NCI-H2196 (cell line): ENCODE measurements at regions not wholly inside any gene's neighbourhood (a gene's known extent, or its start where the extent isn't known, plus 50 kb on each side); places are given as distances from the start of the nearest gene placed in this dataset.

Experiments
- DNase-seq: peaks from one replicate; lab custom pipeline; 2025; ENCODE audit not compliant: unreplicated experiment; lab: John Stamatoyannopoulos, UW

GRCh38 chr21:26784974-26785373, 60.2 kb downstream of the ADAMTS1 start:
- DNase-seq: no peak

DNA sequence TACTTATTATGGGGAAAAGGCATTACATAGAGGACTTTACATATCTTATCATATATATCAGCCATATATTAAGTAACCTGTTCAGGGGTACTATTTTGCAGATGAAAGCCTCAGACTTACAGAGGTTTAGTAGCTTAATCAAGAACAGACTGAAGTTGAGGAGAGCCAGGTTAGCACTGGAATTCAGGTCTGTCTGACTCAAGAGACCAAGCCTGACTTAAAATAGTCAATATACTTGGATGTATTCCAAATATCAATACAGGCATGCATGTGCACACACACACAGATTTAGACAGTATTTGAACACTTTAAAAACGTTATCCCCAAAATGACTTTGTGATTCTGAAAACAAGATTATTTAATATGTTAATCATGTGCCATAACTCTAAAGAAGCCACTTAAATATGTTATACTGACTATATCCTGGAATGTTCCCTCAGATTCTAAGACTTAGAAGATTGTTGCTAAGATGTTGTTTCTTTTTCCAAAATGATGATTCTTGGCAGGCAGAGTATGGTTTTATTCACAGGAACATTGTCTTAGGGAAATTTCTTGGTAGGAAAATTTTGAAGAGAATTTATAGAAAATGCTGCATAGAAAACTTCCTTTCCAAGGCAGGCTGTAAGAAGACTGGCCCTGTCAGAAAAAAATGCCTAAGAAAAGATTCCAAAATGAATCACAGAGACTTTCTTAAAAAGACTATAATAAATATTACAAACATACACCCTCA, 61.6 kb downstream of the ADAMTS1 start:
- DNase-seq: no peak

DNA sequence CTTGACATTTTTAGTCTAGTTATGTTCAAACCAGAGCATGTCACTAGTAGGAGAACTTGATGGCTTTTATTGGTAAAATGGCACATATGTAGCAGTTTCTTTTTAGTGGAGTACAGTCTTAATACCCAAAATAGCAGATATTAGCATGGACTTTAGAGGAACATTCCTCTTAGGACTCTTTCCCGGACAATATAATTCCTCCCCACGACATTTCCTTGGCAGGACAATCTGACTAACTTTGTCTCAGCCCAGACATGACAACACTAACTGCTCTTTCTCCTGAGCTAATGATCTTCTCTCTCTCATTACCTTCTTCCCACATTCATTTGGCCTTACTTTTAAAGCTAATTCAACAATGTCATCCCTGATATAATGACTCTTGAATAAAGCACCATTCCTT, 62.5 kb downstream of the ADAMTS1 start:
- no peak for DNase-seq

- no peak for DNase-seq
Observed at GRCh38 chr21:26782331-26782730, 62.9 kb downstream of the ADAMTS1 start.

- DNase-seq: no peak
Observed at GRCh38 chr21:26781331-26781730, 63.9 kb downstream of the ADAMTS1 start.

DNA sequence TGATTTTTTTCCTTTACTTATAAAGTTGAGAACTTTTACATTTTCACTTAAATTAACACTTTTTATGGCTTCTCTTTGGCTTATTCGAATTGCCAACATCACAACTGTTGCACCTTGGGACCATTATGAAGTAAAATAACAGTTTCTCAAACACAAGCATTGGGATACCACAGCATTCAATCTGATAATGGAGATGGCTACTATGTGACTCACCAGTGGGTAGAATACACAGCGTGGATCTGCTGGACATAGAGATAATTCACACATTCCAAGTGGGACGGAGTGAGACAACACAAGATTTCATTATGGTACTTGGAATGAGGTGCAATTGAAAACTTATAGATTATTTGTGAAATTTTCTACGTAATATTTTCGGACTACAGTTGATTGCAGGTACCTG, 68.0 kb downstream of the ADAMTS1 start:
- DNase-seq: no peak

GRCh38 chr21:26776310-26777021, 68.7 kb downstream of the ADAMTS1 start:
- DNase-seq: no peak

DNA sequence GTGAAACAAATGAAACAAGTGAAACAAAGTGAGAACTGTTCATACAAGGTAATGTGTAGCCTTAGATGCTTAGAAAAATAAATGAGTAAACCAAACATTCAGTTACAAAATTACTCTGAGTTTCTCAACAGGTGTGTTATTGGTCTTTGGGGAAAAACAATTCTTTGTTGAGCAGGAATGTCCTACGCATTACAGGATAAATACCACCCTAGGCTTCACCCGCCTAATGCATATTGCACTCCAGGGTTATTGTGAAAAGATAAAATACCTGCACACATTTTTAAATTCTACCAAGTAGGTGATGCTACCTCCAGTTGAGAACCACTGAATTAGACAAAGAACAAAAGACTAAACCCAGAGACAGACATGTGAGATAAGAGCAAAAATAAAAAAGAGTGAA, 72.2 kb downstream of the ADAMTS1 start:
- no peak for DNase-seq

DNA sequence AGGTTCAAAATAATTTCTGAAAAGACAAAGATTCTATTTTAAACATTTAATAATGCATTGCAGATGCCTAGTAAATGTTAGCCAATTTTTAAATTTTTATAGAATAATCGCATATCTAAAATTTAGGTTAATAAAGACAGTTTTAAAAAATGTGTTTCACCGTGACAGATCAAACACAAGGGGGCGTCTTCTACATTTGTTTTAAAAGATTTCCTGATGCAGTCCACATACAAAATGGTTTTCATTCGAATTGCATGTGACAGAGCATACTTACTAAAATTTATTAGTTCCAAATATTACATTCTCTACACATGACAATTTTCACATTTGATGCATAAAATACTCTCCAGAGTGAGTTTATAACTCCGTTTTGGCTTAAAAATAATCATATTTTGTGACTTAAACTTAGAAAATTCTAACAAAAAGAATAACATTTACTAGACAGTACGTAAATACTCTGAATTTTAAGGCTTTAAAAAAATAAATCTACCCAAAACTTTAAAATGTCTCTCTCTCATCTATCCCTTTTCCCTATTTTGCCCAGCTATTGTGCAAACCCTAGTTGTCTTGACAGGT, 75.5 kb downstream of the ADAMTS1 start:
- DNase-seq: no peak

GRCh38 chr21:26766826-26767325, 78.3 kb downstream of the ADAMTS1 start:
- DNase-seq: no peak

DNA sequence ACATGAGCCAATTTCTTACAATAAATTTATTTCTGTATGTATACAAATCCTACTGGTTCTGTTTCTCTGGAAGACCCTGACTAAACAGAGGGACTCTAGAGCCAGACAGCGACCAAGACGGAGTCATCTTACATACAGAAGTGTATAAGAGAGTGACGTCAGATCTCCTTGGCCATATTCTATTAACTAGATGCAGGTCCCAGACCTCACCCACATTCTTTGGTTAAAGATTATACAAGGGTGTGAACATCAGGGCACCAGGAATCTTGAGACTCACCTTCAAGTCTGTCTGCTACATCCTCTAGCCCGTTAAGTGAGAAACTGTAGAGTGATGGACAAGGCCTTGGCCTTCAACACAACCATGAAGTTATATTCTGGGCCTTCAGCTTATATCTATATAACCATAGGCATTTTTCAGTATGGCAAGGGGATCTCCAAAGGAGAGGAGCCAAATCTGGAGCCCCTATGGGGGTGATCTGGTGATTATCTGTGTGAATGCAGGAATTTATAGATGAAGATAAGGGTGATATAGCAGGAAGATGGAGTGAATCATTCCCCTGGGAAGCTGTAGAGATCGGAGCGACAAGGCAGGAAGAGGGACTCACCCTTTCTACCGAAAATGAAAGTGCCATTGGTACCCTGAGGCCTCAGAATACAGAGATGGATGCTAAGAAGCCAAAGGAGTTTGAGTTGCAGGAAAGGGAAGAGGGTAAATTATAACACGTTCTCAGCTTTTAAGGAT, 83.9 kb downstream of the ADAMTS1 start:
- DNase-seq: no peak

DNA sequence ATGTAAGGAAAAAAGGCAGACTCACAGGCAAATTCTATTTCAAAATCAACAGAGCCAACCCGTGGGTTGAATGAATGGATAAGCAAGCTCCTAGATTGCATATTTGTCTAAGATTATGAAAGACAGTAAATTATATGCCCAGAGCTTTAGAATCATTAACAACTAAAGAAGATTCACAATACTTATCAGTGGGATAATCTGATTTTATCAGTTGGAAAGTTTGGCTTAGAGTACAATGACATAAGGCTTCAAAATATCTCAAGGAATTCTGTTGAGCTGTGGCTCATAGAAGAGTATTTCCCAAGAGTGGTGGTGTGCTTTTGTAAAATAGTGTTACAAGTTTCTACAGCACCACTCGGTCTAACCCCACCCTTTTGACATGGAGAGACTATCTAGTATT, 85.5 kb downstream of the ADAMTS1 start:
- no peak for DNase-seq

DNA sequence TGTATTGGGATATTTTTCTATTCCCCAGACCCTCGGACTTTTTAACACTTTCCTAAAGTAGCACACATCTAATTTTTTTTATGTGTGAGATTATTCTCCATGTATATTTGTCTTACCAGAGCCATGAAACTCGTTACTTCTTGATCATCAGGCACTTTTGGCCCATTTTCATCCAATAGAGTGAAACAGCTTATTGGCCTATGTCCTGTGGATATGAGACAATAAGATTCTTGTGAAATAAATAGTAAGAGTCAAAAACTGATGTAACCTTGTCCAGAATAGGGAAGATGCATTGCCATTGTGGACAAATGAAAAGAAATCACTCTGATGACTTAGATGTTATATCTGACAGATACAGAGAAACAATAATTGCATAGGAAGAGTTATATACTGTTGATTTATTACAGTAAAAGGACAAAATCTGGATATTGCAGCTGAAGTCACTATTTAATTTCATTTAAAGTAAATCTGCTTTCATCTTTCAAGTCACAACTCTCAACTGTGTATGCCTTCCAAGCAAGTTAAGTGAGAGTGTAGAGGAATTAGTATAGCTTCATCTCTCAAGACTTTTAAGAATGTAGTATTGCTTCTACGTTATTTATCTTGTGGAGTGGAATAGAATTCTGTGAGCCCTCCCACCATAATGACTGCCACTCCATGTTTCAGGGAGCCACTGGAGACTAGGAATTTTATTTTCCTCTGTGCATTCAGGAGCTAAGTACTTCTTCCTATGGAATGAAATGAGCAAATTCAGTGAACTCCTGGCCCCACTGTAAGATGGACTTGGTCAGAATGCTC, 86.9 kb downstream of the ADAMTS1 start:
- no peak for DNase-seq

- no peak for DNase-seq
Observed at GRCh38 chr21:26756491-26757159, 88.6 kb downstream of the ADAMTS1 start.

DNA sequence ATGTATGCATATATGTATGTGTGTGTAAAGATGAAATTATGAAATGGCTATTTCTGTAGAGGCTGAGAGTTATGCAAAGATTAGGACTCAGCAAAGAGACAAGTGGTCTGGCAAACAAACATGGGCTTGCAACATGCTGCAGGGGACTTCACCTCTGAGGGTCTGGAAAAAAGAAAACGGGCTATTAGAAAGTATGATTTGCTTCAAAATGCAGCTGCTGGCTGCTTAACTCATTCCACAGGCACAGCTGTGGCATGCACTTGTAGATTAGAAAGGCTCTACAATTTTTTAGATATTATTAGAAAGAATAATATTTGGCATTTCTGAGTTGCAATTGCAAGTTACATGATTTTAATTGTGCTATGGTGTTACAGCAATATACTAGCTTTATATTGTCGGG, 90.4 kb downstream of the ADAMTS1 start:
- no peak for DNase-seq

DNA sequence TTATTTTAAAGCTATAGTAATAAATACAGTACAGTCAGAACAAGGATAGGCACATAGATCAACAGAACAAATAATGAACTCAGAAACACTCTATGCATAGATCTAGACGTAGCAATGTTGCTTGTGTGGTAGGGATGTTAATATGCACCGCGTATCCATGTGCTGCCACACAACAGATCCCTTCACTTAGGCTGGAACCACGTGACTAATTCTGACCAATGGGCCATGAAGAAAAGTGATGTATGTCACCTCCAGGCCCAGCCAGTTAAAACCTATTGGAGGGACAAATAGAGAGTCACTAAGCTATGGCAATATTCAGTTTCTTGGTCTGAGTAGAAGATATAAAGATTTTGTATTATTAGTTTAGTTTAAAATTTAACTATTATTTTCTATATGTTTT, 91.4 kb downstream of the ADAMTS1 start:
- no peak for DNase-seq

DNA sequence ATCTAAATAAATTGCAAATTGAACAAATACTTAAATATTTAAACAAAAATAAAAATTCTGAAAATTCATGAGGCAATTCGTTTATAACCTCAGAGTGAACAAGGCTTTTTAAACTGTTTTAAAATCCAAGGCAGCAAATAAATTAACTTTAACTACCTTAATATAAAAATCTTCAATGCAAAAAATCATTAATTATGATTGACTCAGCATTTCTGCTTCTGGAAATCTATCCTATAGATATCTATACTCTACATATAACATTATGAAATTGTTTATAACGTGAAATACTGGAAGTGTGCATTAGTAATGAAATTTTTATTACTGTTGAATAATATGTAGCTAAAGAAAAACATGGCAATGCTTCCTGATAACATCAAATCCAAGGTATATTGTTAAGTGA, 92.4 kb downstream of the ADAMTS1 start:
- DNase-seq: no peak

GRCh38 chr21:26751305-26751704, 93.9 kb downstream of the ADAMTS1 start:
- no peak for DNase-seq

DNA sequence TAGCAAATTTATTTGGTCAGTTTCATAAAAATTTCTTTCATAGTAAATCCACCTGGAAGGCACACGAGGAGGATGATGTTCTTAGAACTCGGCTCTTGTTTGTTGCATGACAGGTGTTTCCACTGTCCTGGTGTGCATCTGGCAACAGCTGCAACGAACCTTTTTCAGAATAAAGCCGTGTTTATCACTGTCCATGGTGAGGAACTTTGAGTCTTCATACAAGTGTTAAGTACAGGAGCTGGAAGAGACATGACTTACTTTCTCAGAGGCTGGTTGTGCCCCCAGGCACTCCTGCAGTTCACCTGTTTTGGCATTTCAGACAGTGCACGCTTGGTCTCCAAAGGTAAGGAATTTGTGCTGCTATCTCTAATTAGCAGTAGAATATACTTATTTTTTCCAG, 97.1 kb downstream of the ADAMTS1 start:
- no peak for DNase-seq

- DNase-seq: no peak
Observed at GRCh38 chr21:26747216-26747615, 98.0 kb downstream of the ADAMTS1 start.
